NCI-H1694 treated with DMSO at 0.1 percent for 48 hours (cell line): ENCODE measurements at regions not wholly inside any gene's neighbourhood (a gene's known extent, or its start where the extent isn't known, plus 50 kb on each side); places are given as distances from the start of the nearest gene placed in this dataset.
"Not testable (repeated sequence)": the region's sequence is repeated elsewhere in the genome, so short reads cannot be mapped to it uniquely, and the experiment has no call there.

Experiments
- DNase-seq: peaks from one replicate; lab custom pipeline; 2025; lab: John Stamatoyannopoulos, UW

GRCh38 chr2:4695281-4695861, 992.0 kb downstream of the DCDC2C start:
- DNase-seq, result no peak

GRCh38 chr2:4715065-4715464, 977.1 kb upstream of the SOX11 start:
- DNase-seq, result peak; percentile 13

- no peak for DNase-seq
Measured at GRCh38 chr2:4718777-4719176, 973.4 kb upstream of the SOX11 start.

GRCh38 chr2:4725618-4726017, 966.6 kb upstream of the SOX11 start:
- DNase-seq, result no peak

GRCh38 chr2:4732560-4732959, 959.6 kb upstream of the SOX11 start:
- no peak for DNase-seq

- DNase-seq, result peak; percentile 11
Measured at GRCh38 chr2:4745056-4745991, 946.9 kb upstream of the SOX11 start.

GRCh38 chr2:4753721-4754120, 938.5 kb upstream of the SOX11 start:
- no peak for DNase-seq

GRCh38 chr2:4762951-4763376, 929.2 kb upstream of the SOX11 start:
- peak; percentile 80 for DNase-seq

- DNase-seq, result no peak
Measured at GRCh38 chr2:4765787-4766530, 926.2 kb upstream of the SOX11 start.

- no peak for DNase-seq
Measured at GRCh38 chr2:4775668-4776067, 916.5 kb upstream of the SOX11 start.

- no peak for DNase-seq
Measured at GRCh38 chr2:4780679-4781078, 911.5 kb upstream of the SOX11 start.

GRCh38 chr2:4782647-4783046, 909.5 kb upstream of the SOX11 start:
- DNase-seq, result no peak

- no peak for DNase-seq
Measured at GRCh38 chr2:4791488-4791887, 900.7 kb upstream of the SOX11 start.

GRCh38 chr2:4792126-4792525, 900.1 kb upstream of the SOX11 start:
- DNase-seq, result no peak

- DNase-seq, result no peak
Measured at GRCh38 chr2:4803396-4803795, 888.8 kb upstream of the SOX11 start.

- DNase-seq, result not testable (repeated sequence)
Measured at GRCh38 chr2:4814137-4814536, 878.0 kb upstream of the SOX11 start.

- DNase-seq, result no peak
Measured at GRCh38 chr2:4827836-4828235, 864.3 kb upstream of the SOX11 start.

- DNase-seq, result no peak
Measured at GRCh38 chr2:4828682-4829374, 863.4 kb upstream of the SOX11 start.

- peak; percentile 100 for DNase-seq
Measured at GRCh38 chr2:4831751-4832150, 860.4 kb upstream of the SOX11 start.

GRCh38 chr2:4832642-4833041, 859.5 kb upstream of the SOX11 start:
- no peak for DNase-seq

- peak; percentile 90 for DNase-seq
Measured at GRCh38 chr2:4838626-4839025, 853.6 kb upstream of the SOX11 start.

GRCh38 chr2:4840791-4841190, 851.4 kb upstream of the SOX11 start:
- DNase-seq, result peak; percentile 98
